HG03378 (cell line): ENCODE measurements at regions not wholly inside any gene's neighbourhood (a gene's known extent, or its start where the extent isn't known, plus 50 kb on each side); places are given as distances from the start of the nearest gene placed in this dataset.
"Not testable (repeated sequence)": the region's sequence is repeated elsewhere in the genome, so short reads cannot be mapped to it uniquely, and the experiment has no call there.

Experiments used
- ATAC-seq: cut with Tn5 transposase; IDR thresholded peaks from one replicate; pipeline ENCODE4 v1.9.1; 2021; ENCODE audit warnings: mild to moderate bottlenecking, moderate library complexity; ENCODE audit not compliant: unreplicated experiment

DNA sequence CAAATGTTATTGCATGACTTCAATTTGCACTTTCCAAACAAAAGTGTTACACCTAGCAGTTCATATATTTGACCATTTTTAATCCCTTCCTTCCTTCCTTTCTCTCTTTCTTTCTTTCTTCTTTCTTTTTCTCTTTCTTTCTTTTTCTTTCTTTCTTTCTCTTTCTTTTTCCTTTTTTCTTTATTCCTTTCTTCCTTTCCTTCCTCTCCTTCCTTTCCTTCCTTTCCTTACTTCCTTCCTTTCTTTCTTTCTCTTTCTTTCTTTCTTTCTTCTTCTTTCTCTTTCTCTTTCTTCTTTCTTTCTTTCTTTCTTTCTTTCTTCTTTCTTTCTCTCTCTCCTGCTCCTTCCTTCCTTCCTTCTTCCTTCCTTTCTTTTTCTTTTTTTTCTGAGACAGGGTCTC is 146.7 kb upstream of the ALKAL2 start:
- ATAC-seq = no peak

DNA sequence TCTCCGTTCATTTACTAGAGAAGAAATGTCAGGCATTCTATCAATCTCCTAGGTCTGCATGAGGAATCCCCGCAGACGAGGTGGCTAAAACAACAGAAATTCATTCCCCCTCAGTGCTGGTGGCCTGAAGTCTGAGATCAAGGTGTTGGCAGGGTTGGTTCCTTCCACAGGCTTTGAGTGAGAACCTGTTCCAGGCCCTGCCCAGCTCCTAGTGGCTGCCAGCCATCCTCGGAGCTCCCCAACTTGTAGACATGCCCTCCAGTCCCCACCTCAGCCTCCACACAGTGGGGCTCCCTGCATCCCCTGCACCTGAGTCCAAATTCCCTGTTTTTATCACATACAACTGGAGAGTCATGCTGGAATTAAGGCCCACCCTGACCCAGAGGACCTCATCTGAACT is 145.3 kb upstream of the ALKAL2 start:
- ATAC-seq = no peak

DNA sequence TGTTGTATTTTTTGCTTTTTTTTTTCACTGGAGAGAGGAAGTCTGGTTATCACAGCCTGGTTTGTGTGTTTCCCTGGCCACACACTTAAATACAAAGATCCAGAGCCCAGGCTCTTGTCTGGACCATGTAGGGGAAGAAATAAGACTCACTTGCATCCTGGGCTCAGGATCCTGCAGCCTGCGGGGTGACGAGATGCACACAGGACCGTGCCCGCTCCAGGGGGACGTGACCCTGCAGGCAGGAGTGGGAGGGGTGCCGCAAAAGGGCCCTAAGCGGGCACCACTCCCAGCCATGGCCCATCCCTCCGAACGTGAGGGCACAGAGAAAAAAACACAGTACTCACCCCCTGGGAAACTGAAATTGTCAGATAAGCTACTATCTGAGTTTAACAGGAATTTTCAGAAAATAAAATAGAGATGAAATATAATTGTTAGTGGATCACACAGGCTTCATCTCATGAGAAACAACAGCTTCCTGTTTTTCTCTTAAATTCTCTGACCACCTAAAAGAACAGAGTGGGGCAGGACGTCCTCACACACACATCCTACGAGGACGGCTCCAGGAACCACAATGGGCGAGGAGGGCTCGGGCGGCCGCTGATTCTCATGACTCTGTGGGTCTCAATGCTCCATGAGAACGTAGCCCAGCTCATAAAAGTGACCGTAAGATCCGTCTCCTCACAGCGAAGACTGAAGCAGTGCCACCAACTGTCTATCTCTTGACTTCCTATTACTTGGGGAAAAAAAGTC is 142.6 kb upstream of the ALKAL2 start:
- ATAC-seq = no peak

DNA sequence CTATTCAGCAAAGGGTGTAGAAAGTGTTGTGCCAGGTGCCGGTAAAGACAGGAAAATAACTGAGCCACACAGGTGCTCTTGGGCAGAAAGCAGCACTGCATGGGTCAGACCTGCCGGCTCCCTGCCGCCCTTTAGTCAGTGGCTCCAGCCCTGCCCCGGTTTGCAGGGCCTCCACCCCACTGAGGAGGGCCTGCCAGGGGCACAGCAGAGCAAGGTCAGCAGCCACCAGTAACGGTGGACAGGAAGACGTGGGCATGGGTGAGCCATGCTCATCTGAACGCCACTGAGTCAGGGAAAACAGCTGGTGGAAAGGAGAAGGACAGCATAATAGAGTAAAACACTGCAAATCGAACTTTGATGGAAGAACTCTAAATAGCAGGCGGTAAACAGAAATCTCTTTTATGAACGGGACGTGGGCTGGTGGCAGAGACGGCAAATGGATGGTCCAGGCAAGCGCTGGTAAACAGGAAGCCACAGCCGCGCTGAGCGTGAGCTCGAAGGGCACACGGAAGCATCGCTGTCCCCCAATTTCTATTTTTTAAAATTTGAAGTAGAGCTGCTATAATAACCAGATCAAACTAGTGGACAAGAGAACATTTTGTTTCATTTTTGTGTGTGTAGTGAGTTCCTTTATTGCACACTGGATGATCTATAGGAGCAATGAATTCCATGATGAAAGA is 141.8 kb upstream of the ALKAL2 start:
- ATAC-seq = no peak

DNA sequence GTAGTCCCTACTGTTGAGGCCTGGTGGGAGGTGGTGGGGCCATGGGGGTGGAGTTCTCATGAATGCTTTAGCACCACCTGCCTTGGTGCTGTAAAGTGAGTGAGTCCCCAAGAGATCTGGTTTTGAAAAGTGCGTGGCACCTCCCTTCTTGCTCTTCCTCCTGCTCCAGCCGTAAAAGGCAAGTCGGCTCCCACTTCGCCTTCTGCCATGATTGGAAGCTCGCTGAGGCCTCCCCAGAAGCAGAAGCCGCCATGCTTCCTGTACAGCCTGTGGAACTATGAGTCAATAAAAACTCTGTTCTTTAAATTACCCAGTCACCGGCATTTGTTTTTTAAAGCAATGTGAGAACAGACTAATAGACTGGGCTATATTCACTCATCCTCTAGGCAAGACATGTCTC is 141.3 kb upstream of the ALKAL2 start:
- ATAC-seq = no peak

DNA sequence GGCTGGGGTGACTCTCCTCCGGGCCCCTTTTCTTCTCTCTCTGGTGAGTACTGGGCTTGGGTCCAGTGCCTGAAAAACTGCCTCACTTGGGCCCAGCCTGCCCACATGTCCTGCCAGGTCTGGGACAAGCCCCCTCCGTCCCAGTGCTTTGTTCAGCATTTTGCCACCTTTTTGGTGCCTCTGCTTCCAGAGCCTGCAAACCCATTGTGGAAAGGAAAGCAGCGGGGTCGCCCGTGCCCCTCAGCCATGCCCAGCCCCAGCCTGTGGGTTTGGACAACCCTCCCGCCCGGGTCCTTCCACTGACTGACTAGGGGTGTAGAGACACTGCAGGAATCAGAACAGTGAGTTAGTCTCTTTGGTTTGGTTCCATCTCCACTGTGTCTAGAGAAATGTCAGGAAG is 140.7 kb upstream of the ALKAL2 start:
- no peak for ATAC-seq

DNA sequence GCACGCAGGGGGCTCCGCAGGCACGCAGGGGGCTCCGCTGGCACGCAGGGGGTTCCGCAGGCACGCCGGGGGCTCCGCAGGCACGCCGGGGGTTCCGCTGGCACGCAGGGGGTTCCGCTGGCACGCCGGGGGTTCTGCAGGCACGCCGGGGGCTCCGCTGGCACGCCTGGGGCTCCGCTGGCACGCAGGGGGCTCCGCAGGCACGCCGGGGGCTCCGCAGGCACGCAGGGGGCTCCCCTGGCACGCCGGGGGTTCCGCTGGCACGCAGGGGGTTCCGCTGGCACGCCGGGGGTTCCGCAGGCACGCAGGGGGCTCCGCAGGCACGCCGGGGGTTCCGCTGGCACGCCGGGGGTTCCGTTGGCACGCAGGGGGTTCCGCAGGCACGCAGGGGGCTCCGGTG is 138.8 kb upstream of the ALKAL2 start:
- not testable (repeated sequence) for ATAC-seq

DNA sequence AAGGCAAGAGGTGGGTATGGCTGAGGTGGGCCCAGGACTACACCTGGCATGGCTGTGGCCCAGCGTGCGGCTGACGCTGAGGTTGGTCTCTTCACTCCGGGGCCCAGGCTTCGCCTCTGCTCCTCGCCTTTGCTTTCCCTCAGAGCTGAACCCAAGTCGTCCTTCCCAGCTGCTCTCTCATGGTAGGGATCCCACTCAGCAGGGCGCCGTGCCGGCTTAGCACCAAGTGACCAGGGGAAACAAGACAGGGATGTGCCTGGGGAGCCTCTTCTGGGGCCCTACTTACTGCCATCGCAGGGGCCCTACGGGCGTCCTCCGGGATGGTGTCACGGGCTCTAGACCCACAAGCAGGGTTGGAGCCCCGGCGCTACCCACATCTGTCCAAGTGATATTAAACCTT is 138.1 kb upstream of the ALKAL2 start:
- ATAC-seq = no peak

DNA sequence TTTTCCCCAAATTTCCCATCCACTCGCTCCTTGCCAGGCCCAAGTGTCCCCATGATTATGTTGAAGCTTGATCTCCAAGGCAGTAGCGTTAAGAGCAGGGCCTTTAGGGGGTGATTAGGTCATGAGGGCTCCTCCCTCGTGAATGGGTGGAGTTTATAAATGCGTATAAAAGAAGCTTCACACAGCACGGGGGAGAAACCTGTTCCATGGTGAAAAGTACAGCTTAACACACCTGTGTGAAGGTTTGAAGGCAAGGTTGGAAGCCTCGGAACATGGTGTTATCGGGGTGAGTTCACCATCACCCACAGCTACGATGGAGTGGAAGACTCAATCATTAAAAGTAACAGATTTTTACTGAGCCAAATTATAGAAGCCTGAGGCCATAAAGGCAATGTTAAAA is 137.4 kb upstream of the ALKAL2 start:
- no peak for ATAC-seq

DNA sequence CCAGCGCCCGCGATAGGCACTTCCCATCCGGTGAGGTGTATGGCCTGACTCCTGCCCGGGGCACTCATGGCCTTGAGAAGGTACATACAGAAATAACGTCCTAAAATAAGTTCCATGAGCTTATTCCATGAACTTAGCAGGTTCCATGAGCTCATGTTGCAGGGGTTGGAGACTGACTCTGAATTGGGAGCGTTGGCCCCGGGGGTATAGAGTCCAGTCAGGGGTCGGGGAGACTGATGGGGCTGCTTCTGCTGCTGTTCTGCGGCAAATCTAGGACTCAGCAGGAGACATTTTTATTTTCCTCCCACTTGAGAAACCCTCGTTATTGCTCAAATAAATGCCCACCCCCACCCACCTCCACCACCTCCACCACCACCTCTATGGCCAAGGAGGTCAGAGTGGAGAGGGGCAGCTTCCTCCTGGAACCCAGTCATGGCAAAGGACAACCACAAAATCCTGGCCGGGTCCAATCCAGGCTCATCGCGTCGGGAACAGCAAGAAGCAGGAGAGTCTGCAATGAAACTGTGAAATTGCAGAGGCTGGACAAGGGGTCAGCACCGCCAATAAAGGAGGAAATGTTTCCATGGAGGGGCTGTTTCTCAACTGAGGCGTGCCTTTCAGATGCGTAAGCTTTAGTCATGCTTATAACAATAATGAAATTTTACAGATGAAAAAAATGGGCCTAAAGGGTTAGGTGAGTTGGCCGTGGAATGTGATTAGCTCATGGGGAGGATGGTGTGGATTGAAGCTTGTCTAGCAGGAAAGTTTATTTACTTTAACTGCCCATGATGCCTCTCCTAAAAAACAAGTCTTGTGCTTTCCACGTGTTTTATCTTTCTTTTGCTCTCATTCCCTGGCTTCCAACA is 136.6 kb upstream of the ALKAL2 start:
- no peak for ATAC-seq

DNA sequence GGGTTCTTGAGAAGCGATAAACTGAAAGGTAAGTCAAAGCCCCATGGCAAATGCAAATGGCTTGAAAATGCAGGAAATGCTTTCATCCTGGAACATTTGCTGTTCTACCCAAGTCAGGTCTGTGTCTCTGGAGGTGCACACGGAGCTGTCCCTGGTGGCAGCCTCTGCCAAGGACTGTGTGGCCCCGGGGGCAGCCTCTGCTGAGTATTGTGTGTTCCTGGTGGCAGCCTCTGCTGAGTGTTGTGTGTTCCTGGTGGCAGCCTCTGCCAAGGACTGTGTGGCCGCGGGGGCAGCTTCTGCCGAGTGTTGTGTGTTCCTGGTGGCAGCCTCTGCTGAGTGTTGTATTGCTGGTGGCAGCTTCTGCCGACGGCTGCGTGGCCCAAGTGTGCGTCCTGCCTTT is 135.6 kb upstream of the ALKAL2 start:
- ATAC-seq = no peak

DNA sequence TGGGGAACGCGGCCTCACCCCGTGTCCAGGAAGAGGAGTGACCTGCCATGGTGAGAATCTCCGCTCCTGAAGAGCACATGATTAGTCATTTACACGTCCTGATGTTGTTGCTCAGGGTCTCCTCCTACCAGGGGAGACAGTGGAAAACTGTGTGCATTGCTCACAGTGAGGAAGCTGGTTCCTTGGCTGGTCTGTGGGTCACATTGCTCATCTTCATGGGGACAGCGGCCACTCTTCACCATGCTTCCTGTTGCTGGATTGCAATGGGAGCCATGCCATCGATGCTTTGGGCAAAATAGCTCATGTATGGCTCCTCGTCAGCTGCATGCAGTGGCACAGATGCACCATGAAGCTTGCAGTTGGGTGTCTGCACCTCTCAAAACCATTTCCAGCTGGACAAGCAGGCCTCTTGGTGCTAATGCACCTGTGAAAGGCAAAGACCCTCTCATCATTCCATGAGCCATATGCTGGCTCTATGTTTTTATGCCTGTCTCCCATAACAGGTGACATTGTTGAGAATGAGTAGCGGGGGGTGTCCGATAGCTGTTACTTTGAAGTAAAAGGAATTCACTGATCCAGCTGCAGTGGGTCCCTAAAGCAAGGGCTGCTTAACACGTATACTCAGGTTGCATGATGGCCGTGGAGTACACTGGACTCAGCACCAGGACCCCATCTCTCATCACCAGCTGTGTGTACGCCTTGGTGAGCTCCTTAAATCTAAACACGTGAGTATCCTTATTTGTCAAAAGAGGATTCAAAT is 135.0 kb upstream of the ALKAL2 start:
- no peak for ATAC-seq

DNA sequence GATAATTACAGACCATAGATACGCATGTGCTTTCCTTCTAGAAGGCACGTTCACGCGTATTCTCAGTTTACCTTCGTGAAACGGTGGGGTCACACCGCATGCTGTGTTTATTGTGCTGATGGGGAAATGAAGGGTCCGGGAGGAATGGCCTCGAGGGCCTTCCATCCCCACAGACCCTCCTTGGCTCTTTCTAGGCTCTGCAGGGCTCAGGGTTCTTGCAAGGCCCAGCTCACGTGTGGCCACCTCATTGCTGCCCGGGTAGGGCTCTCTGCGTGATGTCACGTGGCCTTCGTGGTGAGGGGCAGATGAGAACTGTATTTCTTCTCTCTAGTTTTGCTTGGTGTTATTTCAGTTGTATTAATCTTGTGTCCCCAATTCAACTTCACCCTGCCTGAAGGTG is 133.5 kb upstream of the ALKAL2 start:
- no peak for ATAC-seq

DNA sequence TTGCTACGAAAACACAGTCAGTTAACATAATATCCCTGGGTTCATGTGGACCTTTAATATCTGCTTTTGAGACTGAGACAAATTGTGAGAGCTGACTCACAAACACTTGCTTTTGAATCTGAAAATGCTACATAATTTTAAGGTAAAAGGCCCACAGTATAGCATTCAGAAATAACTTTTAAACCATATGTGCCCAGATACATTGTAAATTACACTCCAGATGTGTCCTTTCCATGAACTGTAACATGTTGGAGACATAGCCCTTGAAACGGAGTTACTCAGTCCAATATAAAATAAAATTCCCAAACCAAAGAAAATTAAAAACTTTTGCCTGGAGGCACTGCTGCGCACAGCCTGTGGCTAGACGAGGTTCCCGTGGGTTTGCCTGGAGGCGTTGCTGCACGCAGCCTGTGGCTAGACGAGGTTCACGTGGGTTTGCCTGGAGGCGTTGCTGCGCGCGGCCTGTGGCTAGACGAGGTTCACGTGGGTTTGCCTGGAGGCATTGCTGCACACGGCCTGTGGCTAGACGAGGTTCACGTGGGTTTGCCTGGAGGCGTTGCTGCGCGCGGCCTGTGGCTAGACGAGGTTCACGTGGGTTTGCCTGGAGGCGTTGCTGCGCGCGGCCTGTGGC is 131.9 kb upstream of the ALKAL2 start:
- no peak for ATAC-seq

DNA sequence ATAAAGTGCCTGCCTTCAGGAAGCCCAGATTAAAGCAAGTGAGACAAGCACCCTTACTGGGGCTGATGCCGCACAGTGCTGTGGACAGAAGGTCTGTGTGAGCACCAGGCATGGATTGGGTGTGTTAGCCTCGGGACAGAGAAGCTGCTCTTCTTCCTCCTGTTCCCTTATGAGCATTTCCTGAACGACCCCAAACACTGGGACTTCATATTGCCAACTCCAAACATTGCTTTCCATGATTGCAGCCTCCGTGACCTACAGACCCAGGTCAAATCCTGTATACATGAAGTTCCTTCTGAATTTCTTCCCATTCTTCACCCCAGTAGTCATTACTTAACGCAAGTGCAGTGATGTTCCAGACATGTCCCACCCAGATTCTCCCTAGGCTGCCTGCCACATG is 129.8 kb upstream of the ALKAL2 start:
- no peak for ATAC-seq

DNA sequence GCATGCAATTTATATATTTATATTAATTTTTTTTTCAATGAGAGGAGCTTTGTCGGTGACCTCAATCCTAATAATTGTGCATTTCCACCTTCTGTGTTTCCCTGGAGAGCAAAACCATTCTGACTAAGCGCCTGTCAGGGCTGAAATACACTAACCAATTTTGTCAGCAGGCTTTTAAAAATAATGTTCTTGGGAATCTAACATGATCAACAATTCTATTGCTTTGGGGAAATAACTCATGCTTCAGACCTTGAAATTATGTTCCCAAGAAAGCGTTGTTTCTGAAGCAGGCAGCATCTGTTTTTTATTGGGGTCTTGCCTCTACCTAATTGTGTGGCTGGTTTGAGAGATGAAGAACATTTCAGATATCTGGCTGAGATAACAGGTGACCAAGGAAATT is 129.1 kb upstream of the ALKAL2 start:
- ATAC-seq = no peak

DNA sequence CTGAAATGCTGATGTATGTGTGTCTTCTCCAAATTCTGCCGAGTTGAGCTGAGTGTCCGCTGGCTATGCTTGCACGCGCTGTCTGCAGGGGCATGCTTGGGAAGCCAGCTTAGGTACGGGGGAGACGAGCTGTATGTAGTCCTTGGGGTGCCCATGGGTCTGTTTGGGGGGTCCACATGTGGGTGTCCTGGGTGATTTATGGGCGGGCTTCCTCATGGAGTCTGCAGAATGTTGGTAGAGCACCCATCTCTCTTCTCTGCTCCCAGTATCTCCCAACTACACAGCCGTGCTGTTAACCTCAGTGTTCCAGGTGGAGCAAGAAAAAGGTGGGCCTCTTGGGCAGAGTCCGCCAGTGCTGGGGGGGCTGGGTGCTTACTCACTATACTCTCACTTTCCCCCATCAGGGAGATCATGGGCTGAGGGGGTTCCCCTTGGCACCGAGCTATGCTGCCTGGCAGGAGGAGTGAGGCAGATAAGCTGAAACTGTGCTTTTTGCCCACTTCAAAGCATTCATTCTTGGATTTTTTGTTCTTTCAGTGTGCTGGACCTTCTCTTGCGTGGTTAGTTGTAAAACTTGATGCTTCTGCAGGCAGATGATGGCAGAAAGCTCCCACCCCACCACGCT is 128.2 kb upstream of the ALKAL2 start:
- no peak for ATAC-seq

DNA sequence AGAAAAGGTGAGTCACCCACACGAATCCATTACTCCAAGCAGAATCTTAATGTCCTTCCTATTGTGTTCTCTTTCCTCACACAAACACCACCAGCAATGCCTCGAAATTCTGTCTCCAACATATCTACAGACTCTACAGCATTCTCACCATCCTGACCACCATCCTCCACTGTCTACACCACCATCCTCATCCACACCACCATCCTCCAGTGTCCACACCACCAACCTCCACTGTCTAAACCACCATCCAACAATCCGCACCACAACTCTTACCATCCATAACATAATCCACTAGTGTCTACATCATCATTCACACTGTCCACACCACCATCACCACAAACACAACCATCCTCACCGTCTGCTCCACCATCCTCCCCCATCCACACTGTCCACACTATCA is 121.6 kb upstream of the ALKAL2 start:
- no peak for ATAC-seq

DNA sequence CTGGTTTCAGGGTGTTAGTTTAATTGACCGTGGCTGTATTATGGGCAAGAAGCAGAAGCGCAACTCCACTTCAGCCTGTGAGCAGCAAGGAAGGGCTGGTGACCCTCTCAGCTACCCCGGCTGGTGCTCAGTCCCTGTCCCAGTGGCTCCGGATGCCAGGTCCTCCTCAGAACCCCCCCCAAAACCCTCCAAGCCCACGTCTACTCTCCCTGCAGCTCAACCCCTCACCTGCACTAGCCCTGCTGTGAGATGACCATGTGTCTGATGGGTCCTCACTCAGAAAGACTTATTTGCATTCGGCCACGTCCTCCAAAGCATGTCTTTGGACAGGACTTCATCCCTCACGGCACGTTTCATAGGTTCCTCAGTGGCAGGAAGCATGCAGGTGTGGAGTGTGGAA is 119.7 kb upstream of the ALKAL2 start:
- no peak for ATAC-seq

DNA sequence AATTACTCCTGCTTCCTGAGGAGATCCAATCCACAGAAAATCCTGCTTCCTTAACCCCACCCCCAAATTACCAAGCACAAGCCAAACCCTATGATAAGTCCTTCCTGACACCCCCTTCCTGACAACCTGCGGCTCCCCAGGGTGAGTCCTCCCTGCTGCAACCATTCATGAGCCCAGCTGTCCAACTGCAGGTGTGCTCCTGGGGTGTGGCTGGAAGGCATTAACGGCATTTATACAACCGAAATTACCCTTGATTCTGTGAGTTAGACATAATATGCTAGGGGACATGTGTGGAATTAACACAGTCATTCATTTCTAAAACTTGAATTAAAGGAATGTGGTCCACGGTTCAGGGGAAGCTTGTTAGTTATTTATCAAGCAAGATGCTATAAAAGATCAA is 119.0 kb upstream of the ALKAL2 start:
- ATAC-seq = no peak
